HG03439 (cell line): ENCODE measurements at regions not wholly inside any gene's neighbourhood (a gene's known extent, or its start where the extent isn't known, plus 50 kb on each side); places are given as distances from the start of the nearest gene placed in this dataset.
"Not testable (repeated sequence)": the region's sequence is repeated elsewhere in the genome, so short reads cannot be mapped to it uniquely, and the experiment has no call there.

Source experiments
- ATAC-seq: cut with Tn5 transposase; IDR thresholded peaks from one replicate; pipeline ENCODE4 v1.9.1; 2021; ENCODE audit warnings: mild to moderate bottlenecking, moderate library complexity; ENCODE audit not compliant: unreplicated experiment

DNA sequence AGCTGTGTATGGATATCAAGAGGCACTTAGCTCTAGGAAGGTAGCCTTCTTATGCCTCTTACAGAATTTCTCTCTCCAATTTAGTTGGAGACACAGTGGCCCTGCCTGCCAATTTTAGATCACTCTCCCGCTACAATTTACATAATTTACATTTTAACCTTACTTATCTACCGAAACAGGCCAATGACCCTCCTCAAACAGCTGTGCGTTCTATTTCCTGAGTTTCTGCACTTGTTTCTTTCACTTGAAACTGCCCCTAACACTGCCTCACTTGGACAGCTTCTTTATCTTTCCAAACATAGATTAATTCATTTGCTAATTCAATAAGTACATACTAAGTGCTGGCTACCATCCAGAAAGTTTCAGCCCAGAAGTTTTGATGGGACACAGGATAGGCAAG is 52.9 kb upstream of the HDDC2 start:
- no peak for ATAC-seq

DNA sequence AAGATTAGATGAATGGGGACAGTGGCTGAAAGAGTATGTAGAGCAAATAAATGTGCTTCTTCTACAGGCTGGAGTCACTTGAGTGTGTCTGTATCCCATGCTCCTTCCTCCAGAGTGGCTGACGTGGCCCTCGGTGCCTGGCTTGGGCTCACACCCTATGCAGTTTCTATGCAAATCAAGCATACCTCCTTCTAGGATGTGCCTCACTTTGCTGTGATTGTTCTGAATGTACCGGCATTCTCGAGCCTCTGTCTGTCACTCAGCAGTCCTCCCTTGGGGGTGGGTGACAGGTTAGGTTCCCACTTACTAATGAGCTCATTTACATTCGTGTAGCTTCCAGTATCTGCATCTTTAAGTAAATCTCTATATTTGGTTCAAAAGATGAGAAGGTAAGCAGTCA is 55.1 kb upstream of the HDDC2 start:
- no peak for ATAC-seq

- no peak for ATAC-seq
These were observed 55.9 kb upstream of the HDDC2 start for GRCh38 chr6:125357515-125358256.

DNA sequence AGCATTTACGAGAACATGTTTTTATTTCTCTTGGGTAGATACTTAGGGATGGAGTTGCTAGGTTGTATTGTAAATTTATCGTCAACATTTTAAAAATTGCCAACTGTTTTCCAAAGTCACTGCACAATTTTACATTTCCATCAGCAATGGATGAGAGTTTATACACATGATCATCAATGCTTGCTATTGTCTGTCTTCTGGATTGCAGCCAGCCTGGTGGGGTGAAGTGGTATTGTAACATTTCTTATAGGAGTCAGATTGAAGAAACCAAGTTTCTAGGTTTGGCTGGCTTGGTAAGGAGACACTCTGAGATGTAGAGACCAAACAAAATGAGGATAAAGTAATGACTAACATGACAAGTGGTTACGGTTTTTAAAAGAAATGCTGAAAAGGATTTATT is 57.1 kb upstream of the HDDC2 start:
- ATAC-seq, result no peak

- no peak for ATAC-seq
These were observed 60.1 kb upstream of the HDDC2 start for GRCh38 chr6:125361868-125362267.

DNA sequence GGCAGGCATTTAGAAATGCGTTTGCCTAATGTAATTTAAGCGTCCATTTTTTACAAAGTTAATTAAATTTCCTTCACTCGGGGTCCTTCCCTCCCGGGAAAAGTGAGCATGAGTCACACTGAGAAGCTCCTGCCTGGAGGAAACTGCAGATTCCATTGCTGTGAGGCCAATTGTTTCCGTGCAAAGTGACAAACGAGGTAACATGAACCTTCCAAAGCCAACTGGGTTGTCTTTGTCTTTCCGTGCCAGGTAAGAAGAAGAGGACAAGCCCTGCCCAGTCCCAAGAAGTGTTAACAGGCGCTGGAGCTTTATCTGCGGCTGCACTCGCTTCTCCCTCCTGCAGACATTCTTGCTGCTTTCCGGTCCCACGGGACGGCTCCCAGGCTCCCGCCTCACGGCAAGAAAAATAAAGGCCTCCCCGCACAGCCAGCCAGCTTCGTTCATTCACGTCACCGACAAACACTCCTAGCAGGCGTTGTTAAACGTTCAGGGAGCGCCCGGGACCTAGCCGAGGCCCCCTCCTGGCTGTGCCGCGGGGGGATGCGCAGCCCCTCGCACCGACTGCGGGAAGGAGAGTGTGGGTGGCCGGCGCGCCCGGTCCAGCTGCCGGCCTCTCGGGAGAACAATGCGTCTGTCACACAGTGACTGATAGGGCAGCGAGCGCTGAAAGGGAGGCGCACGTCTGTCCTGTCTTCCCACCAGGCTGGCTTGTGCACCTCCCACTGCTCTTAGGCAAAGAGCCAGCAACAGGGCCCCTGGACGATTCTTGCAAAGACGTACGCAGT is 61.5 kb upstream of the HDDC2 start:
- ATAC-seq, result no peak

- no peak for ATAC-seq
These were observed 62.0 kb upstream of the HDDC2 start for GRCh38 chr6:125363824-125364165.

DNA sequence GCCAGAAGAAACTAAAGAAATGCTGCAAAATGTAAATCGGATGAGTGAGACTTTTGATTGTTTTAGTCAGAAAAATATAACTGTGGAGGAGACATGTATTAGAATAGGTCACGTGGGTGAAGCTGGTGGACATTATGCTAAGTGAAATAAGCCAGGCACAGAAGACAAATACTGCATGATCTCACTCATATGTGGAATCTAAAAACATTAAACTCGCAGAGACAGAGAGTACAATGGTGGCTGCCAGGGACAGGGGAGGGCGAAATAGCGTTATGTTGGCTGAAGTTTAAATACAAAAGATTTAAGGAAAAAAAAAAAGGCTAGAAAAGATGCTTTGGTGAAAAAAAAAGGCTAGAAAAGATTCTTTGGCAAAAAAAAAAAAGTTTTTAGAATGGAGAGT is 63.5 kb upstream of the HDDC2 start:
- ATAC-seq, result no peak

DNA sequence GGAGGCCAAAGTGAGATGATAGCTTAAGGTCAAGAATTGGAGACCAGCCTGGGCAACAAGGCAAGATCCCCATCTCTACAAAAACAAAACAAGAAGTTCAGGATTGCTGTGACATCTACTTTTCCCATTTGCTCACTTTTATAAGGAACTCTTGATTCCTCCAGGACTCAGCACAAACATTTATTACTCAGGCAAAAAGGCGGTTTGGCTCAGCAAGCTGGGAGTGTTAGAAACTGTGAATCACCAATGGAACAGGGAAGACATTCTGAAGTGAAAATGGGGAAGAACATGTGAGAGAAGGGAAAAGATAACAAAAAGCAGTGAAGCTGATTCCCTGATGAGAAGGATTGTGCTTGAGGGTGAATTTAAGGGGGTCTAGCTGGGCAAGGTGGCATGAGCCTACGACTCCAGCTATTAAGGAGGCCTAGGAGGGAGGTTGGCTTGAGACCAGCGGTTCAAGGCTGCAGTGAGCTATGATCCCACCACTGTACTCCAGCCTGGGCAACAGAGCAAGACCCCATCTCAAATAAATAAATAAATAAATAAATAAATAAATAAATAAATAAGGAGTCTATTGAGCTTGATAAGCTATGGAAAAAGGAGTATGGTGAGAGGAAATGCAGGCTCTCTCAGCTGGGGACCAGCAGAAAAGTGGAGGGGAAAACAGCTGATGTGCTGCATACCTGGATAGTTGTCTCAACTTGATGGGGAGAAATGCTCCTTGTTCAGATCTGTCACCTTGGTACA is 65.4 kb upstream of the HDDC2 start:
- ATAC-seq, result no peak

DNA sequence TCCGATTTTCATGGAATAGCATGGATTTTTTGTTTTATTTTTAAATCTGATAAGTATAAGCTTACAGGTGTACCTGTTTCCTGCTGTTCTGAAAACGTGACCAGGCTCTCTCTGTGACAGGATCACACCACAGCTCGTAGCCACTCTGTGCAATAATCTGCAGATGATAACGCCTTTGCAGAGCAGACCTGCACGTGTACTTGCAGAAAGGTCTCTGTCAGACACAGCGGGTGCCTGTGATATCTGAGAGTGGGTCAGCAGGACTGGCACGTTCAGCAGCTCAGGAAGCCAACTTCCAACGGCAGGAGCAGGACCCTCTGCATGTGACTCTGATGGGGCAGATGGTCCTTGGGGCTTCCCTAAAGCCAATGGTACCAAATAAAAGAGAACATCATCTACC is 68.6 kb upstream of the HDDC2 start:
- no peak for ATAC-seq

DNA sequence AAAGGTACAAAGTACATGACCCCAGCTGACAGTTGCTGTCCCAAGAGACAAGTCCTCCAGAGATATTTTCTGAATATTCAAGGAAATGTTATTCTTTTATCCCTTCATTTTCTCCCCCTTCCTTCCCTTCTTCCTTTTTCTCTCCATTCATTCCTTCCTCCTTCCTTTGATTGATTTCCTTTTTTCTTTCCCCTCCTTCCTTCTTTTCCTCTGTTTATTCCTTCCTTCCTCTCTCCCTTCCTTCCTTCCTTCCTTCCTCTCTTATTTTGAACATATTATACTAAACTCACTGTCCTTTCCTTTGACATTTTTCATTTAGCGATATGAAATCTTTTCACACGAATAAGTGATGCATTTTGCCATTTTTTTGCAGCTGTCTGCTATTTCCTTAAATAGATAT is 73.2 kb upstream of the HDDC2 start:
- no peak for ATAC-seq

DNA sequence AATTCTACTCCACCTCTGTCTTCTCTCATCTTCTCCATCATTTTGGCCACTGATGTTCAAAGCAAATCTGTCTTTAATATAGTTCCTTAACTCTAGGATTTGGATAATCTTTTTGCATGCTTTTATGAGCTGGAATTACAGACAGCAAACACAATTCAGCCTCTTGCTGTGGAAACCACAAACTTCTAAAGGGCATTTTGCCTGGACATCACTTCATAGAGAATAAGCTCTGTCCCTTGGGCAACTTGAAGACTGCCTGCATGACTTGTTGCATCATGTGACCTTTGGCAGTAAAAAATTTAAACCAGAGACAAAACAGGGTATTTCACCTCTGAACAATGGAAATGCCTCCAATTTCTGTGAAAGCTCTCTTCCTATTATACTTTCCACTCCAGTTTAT is 74.1 kb upstream of the HDDC2 start:
- ATAC-seq, result no peak

DNA sequence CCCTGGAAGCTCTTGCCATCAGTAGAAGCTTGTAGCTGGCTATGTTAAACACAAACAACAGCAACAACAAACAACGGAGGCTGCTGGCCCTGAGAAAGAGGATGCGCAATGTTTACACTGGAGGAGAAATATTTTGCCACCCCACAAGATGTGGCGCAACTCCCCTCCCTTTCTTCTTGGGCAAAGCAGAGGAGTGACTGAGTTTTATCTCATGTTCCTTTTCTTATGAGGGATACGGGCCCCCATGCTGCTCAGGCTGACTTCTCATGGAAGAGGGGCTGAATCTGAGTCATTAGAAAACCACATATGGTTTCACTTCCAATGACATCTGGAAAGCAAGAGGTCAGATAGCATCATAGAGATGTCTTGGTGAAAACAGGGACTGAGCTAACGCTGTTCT is 75.9 kb upstream of the HDDC2 start:
- ATAC-seq, result no peak

DNA sequence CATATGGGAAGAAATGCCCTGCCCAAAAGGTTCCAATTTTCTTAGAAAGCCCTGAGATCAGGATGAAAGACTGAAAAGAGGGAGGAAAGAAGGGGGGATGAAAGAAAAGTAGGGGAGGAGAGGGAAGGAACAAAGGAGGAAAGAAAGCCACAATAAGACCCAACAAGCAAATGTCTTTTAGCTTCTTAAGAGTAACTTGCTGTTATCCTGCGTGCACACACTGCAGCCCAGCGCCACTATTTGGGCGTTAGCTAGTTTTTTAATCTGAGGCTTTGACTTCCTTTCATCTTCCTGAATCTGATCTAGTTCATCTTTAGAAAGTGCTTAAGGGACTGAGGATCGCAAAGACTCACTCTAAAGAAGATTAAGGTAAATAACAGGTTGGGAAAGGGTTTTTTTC is 77.4 kb upstream of the HDDC2 start:
- no peak for ATAC-seq

DNA sequence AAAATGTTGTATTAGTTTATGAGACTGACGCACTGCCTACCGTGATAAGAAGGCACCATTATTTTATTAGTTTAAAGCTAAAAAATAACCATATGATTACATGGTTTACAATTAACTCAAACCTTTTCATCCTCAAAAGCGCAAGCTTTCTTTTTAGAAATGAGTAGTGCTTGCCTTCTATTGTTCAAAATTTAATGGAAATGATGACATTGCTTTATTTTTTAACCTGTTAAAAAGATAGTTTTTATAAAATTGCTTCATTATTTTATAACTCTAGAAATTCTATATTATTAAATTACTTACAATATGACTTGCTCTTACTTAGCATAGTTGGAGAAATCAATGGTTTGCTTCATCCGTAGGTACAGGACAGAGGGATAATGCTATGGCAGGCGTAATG is 78.7 kb upstream of the HDDC2 start:
- ATAC-seq, result no peak

GRCh38 chr6:125386337-125386736 is 84.6 kb upstream of the HDDC2 start:
- not testable (repeated sequence) for ATAC-seq

- no peak for ATAC-seq
These were observed 90.9 kb upstream of the HDDC2 start for GRCh38 chr6:125392682-125393081.

GRCh38 chr6:125393449-125393858 is 91.7 kb upstream of the HDDC2 start:
- no peak for ATAC-seq

GRCh38 chr6:125406741-125407140 is 105.0 kb upstream of the HDDC2 start:
- ATAC-seq, result no peak

GRCh38 chr6:125414507-125414906 is 112.7 kb upstream of the HDDC2 start:
- ATAC-seq, result no peak

GRCh38 chr6:125415913-125416312 is 114.1 kb upstream of the HDDC2 start:
- ATAC-seq, result no peak

GRCh38 chr6:125421836-125422235 is 120.1 kb upstream of the HDDC2 start:
- ATAC-seq, result no peak
